GM19043 (cell line): ENCODE measurements at regions not wholly inside any gene's neighbourhood (a gene's known extent, or its start where the extent isn't known, plus 50 kb on each side); places are given as distances from the start of the nearest gene placed in this dataset.

ENCODE experiments used
- ATAC-seq: cut with Tn5 transposase; IDR thresholded peaks from one replicate; pipeline ENCODE4 v1.9.1; 2021; ENCODE audit warnings: low read depth; ENCODE audit not compliant: unreplicated experiment

- ATAC-seq: no peak
These were observed 98.3 kb upstream of the SPRED2 start for GRCh38 chr2:65530547-65531320.

GRCh38 chr2:65529419-65529818 is 97.0 kb upstream of the SPRED2 start:
- no peak for ATAC-seq

GRCh38 chr2:65528241-65528574 is 95.8 kb upstream of the SPRED2 start:
- no peak for ATAC-seq

- ATAC-seq: no peak
These were observed 95.2 kb upstream of the SPRED2 start for GRCh38 chr2:65527451-65528240.

- ATAC-seq: no peak
These were observed 93.3 kb upstream of the SPRED2 start for GRCh38 chr2:65525616-65526231.

GRCh38 chr2:65522922-65523321 is 90.5 kb upstream of the SPRED2 start:
- no peak for ATAC-seq

- ATAC-seq: no peak
These were observed 86.4 kb upstream of the SPRED2 start for GRCh38 chr2:65518751-65519150.

GRCh38 chr2:65514555-65515195 is 82.3 kb upstream of the SPRED2 start:
- no peak for ATAC-seq

GRCh38 chr2:65512783-65513182 is 80.4 kb upstream of the SPRED2 start:
- no peak for ATAC-seq

- ATAC-seq: no peak
These were observed 78.9 kb upstream of the SPRED2 start for GRCh38 chr2:65511306-65511705.

- ATAC-seq: no peak
These were observed 75.8 kb upstream of the SPRED2 start for GRCh38 chr2:65508225-65508624.

GRCh38 chr2:65507102-65508069 is 75.0 kb upstream of the SPRED2 start:
- ATAC-seq: no peak

GRCh38 chr2:65504814-65505697 is 72.7 kb upstream of the SPRED2 start:
- no peak for ATAC-seq

- ATAC-seq: no peak
These were observed 71.8 kb upstream of the SPRED2 start for GRCh38 chr2:65504201-65504600.

- ATAC-seq: no peak
These were observed 71.3 kb upstream of the SPRED2 start for GRCh38 chr2:65503746-65504145.

- ATAC-seq: no peak
These were observed 69.4 kb upstream of the SPRED2 start for GRCh38 chr2:65501836-65502235.

GRCh38 chr2:65501074-65501473 is 68.7 kb upstream of the SPRED2 start:
- ATAC-seq: no peak

GRCh38 chr2:65500310-65501040 is 68.1 kb upstream of the SPRED2 start:
- no peak for ATAC-seq
